RWPE1 (cell line): ENCODE measurements at regions not wholly inside any gene's neighbourhood (a gene's known extent, or its start where the extent isn't known, plus 50 kb on each side); places are given as distances from the start of the nearest gene placed in this dataset.

Source experiments
- CTCF ChIA-PET: fragments of 350-600 bp; sonication (Branson Sonifier 250); formaldehyde crosslinking; extraction: SDS; loops from one replicate; lab custom pipeline; 2021; lab: Yijun Ruan, JAX
- POLR2A ChIA-PET: fragments of 400-600 bp; formaldehyde crosslinking; extraction: SDS; loops from one replicate; lab custom pipeline; 2020; ENCODE audit warnings: antibody characterized with exemption; ENCODE audit not compliant: low non-redundant PET; lab: Yijun Ruan, JAX
- DNase-seq: peaks from one replicate; pipeline ENCODE4 v3.0.0; 2012; ENCODE audit warnings: low spot score
- H3K27ac ChIP-seq: fragments of 450-650 bp; 2 replicates; pipeline ENCODE4 v1.5.1; 2017
- TF ChIP-seq, protein P1 (sequence below): fragments of 450-650 bp; conservative IDR thresholded peaks from 2 replicates; pipeline ENCODE4 v1.5.1; 2017; ENCODE audit warnings: low read depth, mild to moderate bottlenecking

DNA sequence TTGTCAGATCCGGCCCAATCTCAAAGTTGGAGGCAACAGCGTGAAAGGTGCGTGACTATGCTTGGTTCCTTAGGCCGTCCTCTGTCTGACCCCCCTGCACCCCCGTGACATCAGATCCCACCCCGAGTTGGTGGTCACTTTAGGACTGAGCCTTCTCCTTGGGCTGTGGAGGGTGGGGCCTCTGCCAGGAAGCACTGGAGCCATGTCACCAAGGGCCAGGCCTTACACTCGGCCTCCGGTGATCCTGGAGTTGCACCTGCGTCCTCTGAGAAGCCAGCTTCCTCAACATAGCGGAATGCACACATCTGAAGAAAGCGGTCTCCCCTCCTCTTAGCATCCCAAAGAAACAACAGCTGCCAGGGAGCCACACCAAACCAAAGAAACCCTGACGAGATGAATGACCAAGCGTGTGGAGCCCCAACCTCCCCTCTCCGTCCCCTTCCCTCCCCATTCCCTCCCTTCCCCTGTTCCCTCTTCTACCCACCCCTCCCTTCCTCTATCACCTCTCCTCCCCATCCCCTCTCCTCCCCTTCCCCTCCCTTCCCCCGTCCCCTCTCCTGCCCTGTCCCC, 182.6 kb downstream of the TTLL2 start:
- POLR2A ChIA-PET, result no interaction called here
- no peak overlapping the region for H3K27ac ChIP-seq
- no peak for DNase-seq
- CTCF ChIA-PET, result no interaction called here
- TF ChIP-seq, protein P1, sequence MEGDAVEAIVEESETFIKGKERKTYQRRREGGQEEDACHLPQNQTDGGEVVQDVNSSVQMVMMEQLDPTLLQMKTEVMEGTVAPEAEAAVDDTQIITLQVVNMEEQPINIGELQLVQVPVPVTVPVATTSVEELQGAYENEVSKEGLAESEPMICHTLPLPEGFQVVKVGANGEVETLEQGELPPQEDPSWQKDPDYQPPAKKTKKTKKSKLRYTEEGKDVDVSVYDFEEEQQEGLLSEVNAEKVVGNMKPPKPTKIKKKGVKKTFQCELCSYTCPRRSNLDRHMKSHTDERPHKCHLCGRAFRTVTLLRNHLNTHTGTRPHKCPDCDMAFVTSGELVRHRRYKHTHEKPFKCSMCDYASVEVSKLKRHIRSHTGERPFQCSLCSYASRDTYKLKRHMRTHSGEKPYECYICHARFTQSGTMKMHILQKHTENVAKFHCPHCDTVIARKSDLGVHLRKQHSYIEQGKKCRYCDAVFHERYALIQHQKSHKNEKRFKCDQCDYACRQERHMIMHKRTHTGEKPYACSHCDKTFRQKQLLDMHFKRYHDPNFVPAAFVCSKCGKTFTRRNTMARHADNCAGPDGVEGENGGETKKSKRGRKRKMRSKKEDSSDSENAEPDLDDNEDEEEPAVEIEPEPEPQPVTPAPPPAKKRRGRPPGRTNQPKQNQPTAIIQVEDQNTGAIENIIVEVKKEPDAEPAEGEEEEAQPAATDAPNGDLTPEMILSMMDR, result no peak

DNA sequence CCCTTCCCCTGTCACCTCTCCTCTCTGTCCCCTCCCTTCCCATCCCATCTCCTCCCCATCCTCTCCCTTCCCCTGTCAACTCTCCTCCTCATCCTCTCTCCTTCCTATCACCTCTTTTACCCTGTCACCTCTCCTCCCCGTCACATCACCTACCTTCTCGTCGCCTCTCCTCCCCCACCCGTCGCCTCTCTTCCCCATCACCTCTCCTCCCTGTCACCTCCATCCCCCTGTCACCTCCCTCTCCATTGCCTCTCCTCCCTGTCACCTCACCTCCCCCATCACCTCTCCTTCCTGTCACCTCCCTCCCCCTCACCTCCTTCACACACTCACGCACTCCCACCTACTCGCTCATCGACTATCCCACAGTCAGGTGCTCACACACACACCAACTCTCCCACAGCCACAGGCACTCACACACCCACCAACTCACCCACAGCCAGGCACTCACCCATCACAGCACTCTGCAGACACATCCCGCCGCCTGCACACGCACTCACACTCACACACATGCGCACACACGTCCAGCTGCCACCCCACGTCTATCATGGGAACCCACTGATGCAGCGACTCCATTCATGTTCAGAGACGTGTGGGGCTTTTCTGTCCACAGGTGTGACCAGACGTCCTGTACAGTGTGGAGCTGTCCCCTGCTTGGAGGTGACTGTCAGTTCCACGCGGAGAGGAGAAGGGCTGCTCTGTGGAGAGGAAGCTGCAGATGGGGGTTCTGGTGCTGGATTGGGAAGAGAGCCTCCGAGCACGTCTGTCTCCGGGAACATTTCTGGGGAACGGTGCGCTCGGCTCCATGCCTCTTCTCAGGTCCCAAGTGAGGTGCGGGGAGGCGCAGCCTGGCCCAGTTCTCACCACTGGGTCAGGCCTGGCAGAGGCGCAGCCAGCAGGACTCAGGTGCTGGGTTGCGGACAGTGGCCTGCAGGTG, 184.3 kb downstream of the TTLL2 start:
- POLR2A ChIA-PET, result no interaction called here
- CTCF ChIA-PET, result no interaction called here
- no peak for DNase-seq
- TF ChIP-seq, protein P1, result no peak
- no peak overlapping the region for H3K27ac ChIP-seq

DNA sequence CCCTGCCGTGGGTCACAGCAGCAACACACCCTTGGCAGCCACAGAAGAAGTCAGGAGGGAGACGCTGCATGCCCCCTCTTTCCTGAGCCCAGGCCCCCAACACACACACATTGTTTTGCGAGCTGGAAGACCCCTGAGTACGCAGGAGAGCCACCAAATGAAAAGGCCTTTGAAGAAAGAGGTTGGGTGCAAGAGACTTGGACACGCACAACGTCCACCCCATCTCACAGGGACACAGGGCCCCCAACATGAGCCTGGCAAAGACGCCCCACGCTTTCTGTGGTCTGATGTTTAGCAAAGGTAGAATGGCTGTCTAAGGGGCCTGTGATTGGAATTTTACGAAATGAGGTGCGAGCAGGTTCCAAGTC, 185.0 kb downstream of the TTLL2 start:
- ChIA-PET POLR2A (no interaction called here), CTCF (no interaction called here)
- no peak overlapping the region for H3K27ac ChIP-seq
- no peak for DNase-seq
- TF ChIP-seq, protein P1, result no peak

DNA sequence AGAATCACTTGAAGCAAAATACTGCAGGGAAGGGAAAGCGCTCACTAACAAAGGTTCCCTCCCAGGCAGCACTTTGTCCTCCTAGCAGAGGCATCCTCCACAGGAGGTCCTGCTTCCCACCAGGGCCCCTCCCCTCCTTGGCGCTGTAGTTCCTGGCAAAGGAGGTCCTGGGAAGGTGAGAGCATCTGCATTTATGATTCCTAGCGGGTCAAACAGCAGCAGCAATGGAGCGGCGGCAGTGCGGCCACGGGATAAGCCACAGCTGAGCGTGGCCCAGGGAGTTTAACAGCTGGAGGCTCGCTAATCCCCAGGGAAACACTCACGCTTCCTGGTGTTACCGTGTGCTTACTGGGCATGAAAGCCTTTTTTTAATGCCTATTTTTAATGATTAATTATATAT, 185.8 kb downstream of the TTLL2 start:
- no peak for DNase-seq
- CTCF ChIA-PET, result no interaction called here
- TF ChIP-seq, protein P1, result no peak
- no peak overlapping the region for H3K27ac ChIP-seq
- POLR2A ChIA-PET, result no interaction called here

DNA sequence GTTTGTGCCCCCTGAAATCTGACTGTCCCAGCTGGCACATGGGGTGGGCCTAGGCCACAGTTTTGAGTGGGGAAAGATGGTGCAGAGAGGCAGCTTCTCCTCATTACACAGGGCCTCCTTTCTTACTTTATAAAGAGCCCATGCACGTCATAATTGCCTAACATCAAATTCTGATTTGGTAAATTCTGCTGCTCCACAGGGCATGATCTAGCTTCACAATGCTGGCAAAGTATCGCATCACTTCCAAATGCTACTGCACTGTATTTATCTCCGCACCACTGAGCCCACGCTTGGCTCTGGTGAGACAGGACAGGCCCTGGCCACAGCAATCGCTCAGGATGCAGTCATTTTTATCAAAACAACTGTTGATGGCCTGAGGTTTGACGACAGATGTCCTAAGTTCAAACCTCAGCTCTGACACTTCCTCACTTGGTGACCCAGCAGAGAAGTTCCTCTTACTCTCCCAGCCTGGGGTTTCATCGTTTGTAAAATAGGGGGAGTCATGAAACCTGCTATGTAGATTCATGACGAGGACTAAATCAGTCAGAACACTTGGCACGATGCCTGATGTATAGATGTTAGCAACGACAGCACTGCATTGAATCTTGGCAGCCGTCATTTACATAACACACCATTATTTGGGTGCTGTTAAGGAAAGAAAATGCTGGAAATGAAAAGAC, 187.9 kb downstream of the TTLL2 start:
- CTCF ChIA-PET, result no interaction called here
- POLR2A ChIA-PET, result no interaction called here
- DNase-seq, result no peak
- no peak overlapping the region for H3K27ac ChIP-seq
- TF ChIP-seq, protein P1, result no peak

DNA sequence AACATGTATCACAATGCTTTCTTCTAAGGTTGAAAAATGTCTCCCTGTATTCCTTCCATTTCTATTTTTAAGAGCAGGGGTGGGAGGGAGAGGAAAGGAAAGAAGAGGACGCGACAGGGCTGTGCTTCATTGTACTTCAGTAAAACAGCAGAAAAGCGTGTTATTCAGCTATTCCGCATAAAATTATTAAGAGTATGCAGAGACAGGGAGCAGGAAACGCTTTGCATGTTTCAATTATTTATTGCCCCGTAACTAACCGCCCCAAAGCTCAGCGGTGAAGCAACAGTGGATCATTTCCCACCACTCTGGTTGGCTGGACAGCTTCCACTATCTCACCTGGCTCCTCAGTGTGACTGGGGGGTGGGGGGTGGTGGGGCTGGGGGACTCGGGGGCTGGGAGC, 188.9 kb downstream of the TTLL2 start:
- TF ChIP-seq, protein P1, result no peak
- no peak overlapping the region for H3K27ac ChIP-seq
- ChIA-PET CTCF (no interaction called here), POLR2A (no interaction called here)
- no peak for DNase-seq
